Keratinocyte (primary cell): ENCODE measurements at regions not wholly inside any gene's neighbourhood (a gene's known extent, or its start where the extent isn't known, plus 50 kb on each side); places are given as distances from the start of the nearest gene placed in this dataset.

Experiments
- DNase-seq: peaks from one replicate; pipeline ENCODE4 v3.0.0-alpha.2; 2011; ENCODE audit warnings: low read depth, missing footprints, low spot score
- FAIRE-seq: peaks from 2 replicates; lab custom pipeline; 2011; peaks lifted over from hg19 to GRCh38; lab: Jason Lieb, UNC
- H2AFZ ChIP-seq: 2 replicates; pipeline ENCODE4 v1.6.0; 2012; ENCODE audit warnings: low read length, control low read depth, inconsistent platforms; ENCODE audit not compliant: control insufficient read depth
- H3K27ac ChIP-seq: 2 replicates; pipeline ENCODE4 v1.5.1; 2011; ENCODE audit warnings: low read length; ENCODE audit not compliant: control insufficient read depth, insufficient read depth
- H3K27me3 ChIP-seq: 3 replicates; pipeline ENCODE4 v1.6.0; 2011; ENCODE audit warnings: low read length; ENCODE audit not compliant: control insufficient read depth, insufficient read depth; ENCODE audit errors: extremely low read depth
- H3K36me3 ChIP-seq, 2 experiments: 2 replicates in 1 of 2; 3 replicates in 1 of 2; pipeline ENCODE4 v1.5.1; 2011; ENCODE audit warnings: low read length in 2 of 2, mild to moderate bottlenecking in 1 of 2; ENCODE audit not compliant: control insufficient read depth in 2 of 2, insufficient read depth in 2 of 2; ENCODE audit errors: extremely low read depth in 1 of 2
- H3K4me1 ChIP-seq: 3 replicates; pipeline ENCODE4 v1.5.1; 2011; ENCODE audit warnings: low read length; ENCODE audit not compliant: control insufficient read depth, insufficient read depth; ENCODE audit errors: extremely low read depth
- H3K4me2 ChIP-seq: 3 replicates; pipeline ENCODE4 v1.6.0; 2011; ENCODE audit warnings: low read depth, low read length; ENCODE audit not compliant: control insufficient read depth, insufficient read depth; ENCODE audit errors: extremely low read depth
- H3K4me3 ChIP-seq, 3 experiments: fragments of 200-600 bp in 1 of 3; sonication (generic) in 1 of 3; 2 replicates in 2 of 3; 3 replicates in 1 of 3; pipeline ENCODE4 v1.5.1; 2011 to 2016; ENCODE audit warnings: low read length in 3 of 3, mild to moderate bottlenecking in 3 of 3, control low read depth in 2 of 3, inconsistent platforms in 1 of 3, low read depth in 1 of 3, mixed read lengths in 1 of 3, mixed run types in 1 of 3, moderate library complexity in 1 of 3; ENCODE audit not compliant: control insufficient read depth in 2 of 3, insufficient read depth in 2 of 3; ENCODE audit errors: extremely low read depth in 1 of 3
- H3K79me2 ChIP-seq: 2 replicates; pipeline ENCODE4 v1.6.0; 2012; ENCODE audit warnings: low read length; ENCODE audit not compliant: control insufficient read depth, insufficient read depth
- H3K9ac ChIP-seq: 3 replicates; pipeline ENCODE4 v1.6.0; 2011; ENCODE audit warnings: low read length; ENCODE audit not compliant: control insufficient read depth, insufficient read depth; ENCODE audit errors: extremely low read depth
- H3K9me1 ChIP-seq: 3 replicates; pipeline ENCODE4 v1.6.0; 2011; ENCODE audit warnings: low read length; ENCODE audit not compliant: control insufficient read depth, insufficient read depth; ENCODE audit errors: extremely low read depth
- H3K9me3 ChIP-seq: 2 replicates; pipeline ENCODE4 v1.5.1; 2012; ENCODE audit warnings: low read depth, low read length; ENCODE audit not compliant: control insufficient read depth
- H4K20me1 ChIP-seq: 3 replicates; pipeline ENCODE4 v1.6.0; 2011; ENCODE audit warnings: low read length; ENCODE audit not compliant: control insufficient read depth, insufficient read depth; ENCODE audit errors: extremely low read depth
- EZH2 ChIP-seq: IDR thresholded peaks from one replicate; pipeline ENCODE4 v1.6.1; 2012; ENCODE audit warnings: inconsistent platforms, mild to moderate bottlenecking, low read length, moderate library complexity
- dilution Hi-C: fragments of 300-500 bp; cut with MboI; formaldehyde crosslinking; loops from one replicate; pipeline ENCODE4 v1.7.0; 2020; ENCODE audit warnings: low sequenced_read_pairs; ENCODE audit not compliant: extremely low pct_ligation_motif_present
- TF ChIP-seq, protein P1 (sequence below), 3 experiments: IDR thresholded peaks in 1 of 3; conservative IDR thresholded peaks in 1 of 3; optimal IDR thresholded peaks in 1 of 3; 2 replicates in 2 of 3; 3 replicates in 1 of 3; pipeline versions ENCODE3 to v1.5.1; 2011; ENCODE audit warnings: low read length in 3 of 3, mild to moderate bottlenecking in 3 of 3, moderate library complexity in 2 of 3, control low read depth in 1 of 3, inconsistent platforms in 1 of 3; ENCODE audit not compliant: insufficient read depth in 2 of 3; ENCODE audit errors: extremely low read depth in 1 of 3

- DNase-seq (no peak), FAIRE-seq (no peak)
- dilution Hi-C loops: no loop called here
Measured at GRCh38 chr2:176479961-176480360, 210.7 kb downstream of the MTX2 start.

GRCh38 chr2:176482107-176482506, 212.9 kb downstream of the MTX2 start:
- H3K27ac ChIP-seq: no peak overlapping the region
- DNase-seq: no peak
- FAIRE-seq: no peak

More at GRCh38 chr2:176479961-176480360, 210.7 kb downstream of the MTX2 start:
- no peak overlapping the region for H3K9ac ChIP-seq
- H3K4me1 ChIP-seq: peaks cover 16% of the 10 kb centered on the region
- H3K27me3 ChIP-seq: no peaks in the 10 kb centered on the region
- no peaks in the 10 kb centered on the region for H3K9me1 ChIP-seq
- no peak overlapping the region for H3K4me2 ChIP-seq
- H3K79me2 ChIP-seq: no peaks in the 10 kb centered on the region
- H4K20me1 ChIP-seq: no peaks in the 10 kb centered on the region
- no peaks in the 10 kb centered on the region for H3K36me3 ChIP-seq
- no peak overlapping the region for H3K27ac ChIP-seq
- H3K4me3 ChIP-seq: no peak overlapping the region
- no peak overlapping the region for H2AFZ ChIP-seq
- no peaks in the 10 kb centered on the region for H3K9me3 ChIP-seq
- TF ChIP-seq EZH2: no peak

More at GRCh38 chr2:176482107-176482506, 212.9 kb downstream of the MTX2 start:
- no peak overlapping the region for H3K9ac ChIP-seq
- H3K4me1 ChIP-seq: peaks cover 16% of the 10 kb centered on the region
- TF ChIP-seq, protein P1, sequence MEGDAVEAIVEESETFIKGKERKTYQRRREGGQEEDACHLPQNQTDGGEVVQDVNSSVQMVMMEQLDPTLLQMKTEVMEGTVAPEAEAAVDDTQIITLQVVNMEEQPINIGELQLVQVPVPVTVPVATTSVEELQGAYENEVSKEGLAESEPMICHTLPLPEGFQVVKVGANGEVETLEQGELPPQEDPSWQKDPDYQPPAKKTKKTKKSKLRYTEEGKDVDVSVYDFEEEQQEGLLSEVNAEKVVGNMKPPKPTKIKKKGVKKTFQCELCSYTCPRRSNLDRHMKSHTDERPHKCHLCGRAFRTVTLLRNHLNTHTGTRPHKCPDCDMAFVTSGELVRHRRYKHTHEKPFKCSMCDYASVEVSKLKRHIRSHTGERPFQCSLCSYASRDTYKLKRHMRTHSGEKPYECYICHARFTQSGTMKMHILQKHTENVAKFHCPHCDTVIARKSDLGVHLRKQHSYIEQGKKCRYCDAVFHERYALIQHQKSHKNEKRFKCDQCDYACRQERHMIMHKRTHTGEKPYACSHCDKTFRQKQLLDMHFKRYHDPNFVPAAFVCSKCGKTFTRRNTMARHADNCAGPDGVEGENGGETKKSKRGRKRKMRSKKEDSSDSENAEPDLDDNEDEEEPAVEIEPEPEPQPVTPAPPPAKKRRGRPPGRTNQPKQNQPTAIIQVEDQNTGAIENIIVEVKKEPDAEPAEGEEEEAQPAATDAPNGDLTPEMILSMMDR (optimal IDR thresholded peaks at IDR 0.05 in 1 of 3, IDR thresholded peaks at IDR 0.05 in 1 of 3, conservative IDR thresholded peaks at IDR 0.05 in 1 of 3; ENCODE audit: extremely low read depth in 1 of 3, insufficient read depth in 2 of 3, low read length in 3 of 3): no peak
- TF ChIP-seq EZH2: no peak
- no peaks in the 10 kb centered on the region for H4K20me1 ChIP-seq
- no peaks in the 10 kb centered on the region for H3K36me3 ChIP-seq
- H3K79me2 ChIP-seq: no peaks in the 10 kb centered on the region
- H3K9me1 ChIP-seq: no peaks in the 10 kb centered on the region
- H3K4me3 ChIP-seq: no peak overlapping the region
- no peaks in the 10 kb centered on the region for H3K27me3 ChIP-seq
- H3K4me2 ChIP-seq: no peak overlapping the region
- dilution Hi-C loops: no loop called here
- H3K9me3 ChIP-seq: no peaks in the 10 kb centered on the region
- no peak overlapping the region for H2AFZ ChIP-seq
